ENCODE measurements at regions not wholly inside any gene's neighbourhood (a gene's known extent, or its start where the extent isn't known, plus 50 kb on each side); places are given as distances from the start of the nearest gene placed in this dataset.

GRCh38 chr10:117638200-117638599 lies 95.7 kb downstream of the EMX2 start:
- no peak for DNase-seq (ENCODE audit: low spot score)

- no peak for DNase-seq (ENCODE audit: low spot score)
Observed at GRCh38 chr10:117638664-117639200, 96.2 kb downstream of the EMX2 start.

GRCh38 chr10:117640406-117640805 lies 97.9 kb downstream of the EMX2 start:
- no peak for DNase-seq (ENCODE audit: low spot score)

GRCh38 chr10:117646718-117647117 lies 104.2 kb downstream of the EMX2 start:
- no peak for DNase-seq (ENCODE audit: low spot score)

- DNase-seq (ENCODE audit: low spot score): no peak
Observed at GRCh38 chr10:117647306-117647705, 104.8 kb downstream of the EMX2 start.

- no peak for DNase-seq (ENCODE audit: low spot score)
Observed at GRCh38 chr10:117651121-117651520, 108.6 kb downstream of the EMX2 start.

DNA sequence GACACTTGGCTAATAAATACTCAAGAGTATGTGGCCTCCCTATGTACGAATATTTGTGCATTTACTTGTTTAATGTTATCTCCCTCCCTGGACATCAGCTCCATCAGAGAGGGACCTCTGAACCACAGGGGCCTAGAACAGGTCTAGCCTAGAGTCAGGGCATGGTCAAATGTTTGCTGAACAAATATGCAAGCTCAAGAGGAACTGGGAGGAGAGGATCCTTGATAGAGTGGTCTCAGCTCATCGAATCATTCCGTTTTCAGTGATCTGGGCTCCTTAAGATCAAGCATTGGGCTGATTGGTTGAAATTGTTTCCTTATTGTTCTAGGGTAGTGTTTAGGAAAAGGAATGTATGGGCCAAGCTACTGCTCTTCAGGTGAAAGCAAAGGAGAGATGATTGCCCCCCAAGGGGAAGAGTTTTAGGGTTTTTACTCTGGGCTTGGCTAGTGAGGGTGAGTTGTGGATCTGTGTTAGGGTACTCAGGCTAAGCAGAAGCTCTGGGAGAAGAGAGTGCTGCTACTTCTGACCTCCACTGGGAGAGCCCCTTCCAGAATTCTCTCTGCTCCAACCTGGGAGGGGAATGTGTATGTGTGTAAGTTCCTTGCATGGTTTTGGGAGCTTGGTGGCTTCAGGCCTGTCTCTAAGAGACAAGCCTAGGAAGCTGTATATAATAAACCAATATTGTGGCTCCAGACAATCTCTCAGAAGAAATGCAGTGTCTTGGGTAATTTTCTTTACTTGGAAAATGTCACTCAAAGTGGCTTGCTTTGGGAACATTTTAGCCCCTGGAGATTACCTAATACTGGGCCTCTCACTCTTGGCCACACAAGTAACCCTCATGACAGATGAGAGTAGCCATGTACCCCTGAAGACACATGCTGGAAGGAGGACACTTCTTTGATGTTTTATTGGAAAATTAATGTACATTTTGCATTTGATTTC lies 110.0 kb downstream of the EMX2 start:
- no peak for DNase-seq (ENCODE audit: low spot score)

GRCh38 chr10:117653170-117653515 lies 110.6 kb downstream of the EMX2 start:
- no peak for DNase-seq (ENCODE audit: low spot score)

- no peak for DNase-seq (ENCODE audit: low spot score)
Observed at GRCh38 chr10:117654105-117654504, 111.6 kb downstream of the EMX2 start.

DNA sequence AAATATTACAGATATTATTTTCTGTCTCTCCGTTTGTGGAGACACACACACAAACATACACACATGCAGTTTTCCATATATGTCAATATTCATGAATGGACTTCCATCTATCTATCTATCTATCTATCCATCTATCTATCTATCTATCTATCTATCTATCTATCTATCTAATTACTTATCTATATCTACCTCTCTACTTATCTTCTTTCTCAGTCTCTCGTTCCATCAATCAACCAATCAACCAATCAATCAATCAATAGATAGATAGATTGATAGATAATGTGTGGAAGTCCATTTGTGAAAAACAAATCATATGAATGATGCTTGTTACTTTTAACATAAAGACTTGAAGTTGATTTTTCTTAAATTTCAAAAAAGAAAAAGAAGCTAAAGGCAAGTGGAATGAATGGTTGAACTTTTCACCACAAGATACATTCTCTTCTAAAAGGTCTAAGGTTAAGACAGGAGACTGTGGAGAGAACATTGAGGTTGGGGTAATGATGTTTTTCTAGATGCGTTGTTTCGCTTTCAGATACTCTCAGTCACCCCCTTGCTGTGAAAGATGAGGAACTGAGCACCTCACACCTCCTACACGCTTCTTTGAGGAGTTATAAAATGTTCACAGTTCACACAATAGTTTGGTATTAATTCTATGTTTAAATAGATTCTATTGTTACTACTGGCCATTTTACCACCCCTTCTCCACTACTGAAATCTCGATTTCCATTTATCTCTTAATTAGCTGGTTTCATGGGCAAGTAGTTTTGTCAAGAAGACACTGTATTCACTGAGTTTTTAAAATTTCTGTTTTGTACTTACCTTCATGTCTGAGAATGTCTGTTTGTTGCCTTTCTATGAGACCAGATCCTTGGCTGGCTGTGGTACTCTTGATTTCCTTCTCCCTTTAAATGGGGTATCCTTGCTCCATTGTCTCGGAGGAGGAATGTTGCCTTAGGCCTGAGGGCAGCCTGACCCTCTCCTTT lies 114.1 kb downstream of the EMX2 start:
- DNase-seq (ENCODE audit: low spot score): no peak

GRCh38 chr10:117661316-117661715 lies 118.8 kb downstream of the EMX2 start:
- DNase-seq (ENCODE audit: low spot score): no peak

DNA sequence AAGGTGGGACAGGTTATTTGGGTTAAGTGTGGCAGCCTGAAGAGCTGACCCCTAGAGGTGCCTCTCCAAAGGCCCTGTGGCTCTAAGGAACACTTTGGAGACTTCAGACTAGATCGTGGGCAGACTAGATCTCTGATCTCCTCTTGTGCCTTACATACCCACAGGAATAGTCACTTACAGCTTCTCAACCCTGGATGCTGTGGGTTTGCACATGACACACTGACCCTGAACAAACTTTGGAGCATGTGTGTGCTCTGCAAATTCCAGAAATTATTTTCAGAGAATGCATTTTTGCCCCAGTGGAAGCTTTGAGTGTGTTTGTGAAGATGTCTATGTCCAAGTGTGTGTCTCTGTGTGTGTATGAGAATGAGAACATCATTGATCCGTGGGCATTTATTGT lies 119.6 kb downstream of the EMX2 start:
- no peak for DNase-seq (ENCODE audit: low spot score)

DNA sequence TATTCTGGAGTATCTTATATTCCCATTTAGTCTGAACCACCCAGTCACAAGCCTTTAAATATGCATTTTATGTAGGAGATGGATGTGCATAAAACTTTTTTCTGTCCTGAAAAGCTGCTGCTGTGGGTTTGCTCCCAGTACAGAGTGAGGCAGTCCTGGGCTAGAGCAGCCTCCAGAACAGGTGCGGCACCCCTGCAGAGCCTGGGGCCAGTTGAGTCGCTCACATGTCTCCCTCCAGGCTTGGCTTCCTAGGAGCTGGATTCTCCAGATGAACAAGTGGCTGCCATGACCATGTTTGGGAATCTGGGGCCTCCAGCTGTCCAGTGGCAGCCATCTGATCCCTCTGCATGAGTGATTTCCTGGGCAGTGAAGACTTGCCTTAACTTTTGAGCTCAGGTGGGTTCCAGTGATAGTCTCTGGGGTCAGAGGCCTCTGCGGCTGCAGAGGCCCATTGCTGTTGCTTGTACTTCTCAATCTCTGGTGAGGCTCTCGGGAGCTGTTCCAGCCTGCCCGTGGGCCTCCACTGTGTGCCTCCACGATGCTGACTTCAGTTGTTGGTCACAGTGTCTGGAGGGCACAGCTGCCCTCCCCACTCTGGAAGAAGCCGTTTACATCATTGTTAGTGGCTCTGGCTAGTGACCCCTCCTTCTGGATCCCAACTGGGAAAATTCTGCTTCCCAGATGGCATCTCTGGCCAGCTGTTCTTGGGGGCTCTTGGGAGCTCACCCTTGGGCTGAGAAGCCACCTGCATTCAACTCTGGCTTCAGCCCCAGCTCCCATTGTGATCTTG lies 120.4 kb downstream of the EMX2 start:
- DNase-seq (ENCODE audit: low spot score): no peak

DNA sequence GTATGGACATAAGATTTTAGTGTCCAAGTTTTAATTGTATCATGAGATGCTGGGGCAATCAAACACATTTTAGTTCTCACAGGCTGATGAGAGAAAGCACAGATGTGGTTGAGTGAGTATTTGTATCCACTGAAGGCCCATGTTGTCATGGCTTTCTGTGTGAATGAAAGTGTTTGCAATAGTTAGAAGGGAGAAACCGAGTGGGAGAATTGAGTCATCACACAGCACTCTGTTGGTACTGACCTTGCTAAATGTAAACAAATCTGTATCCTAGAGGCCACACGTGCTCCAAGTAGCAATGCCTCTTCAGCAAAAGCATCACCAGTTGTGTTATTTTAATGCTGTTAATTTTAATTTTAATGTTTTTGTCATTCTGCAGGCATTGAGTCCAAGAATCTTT lies 121.2 kb downstream of the EMX2 start:
- DNase-seq (ENCODE audit: low spot score): no peak

DNA sequence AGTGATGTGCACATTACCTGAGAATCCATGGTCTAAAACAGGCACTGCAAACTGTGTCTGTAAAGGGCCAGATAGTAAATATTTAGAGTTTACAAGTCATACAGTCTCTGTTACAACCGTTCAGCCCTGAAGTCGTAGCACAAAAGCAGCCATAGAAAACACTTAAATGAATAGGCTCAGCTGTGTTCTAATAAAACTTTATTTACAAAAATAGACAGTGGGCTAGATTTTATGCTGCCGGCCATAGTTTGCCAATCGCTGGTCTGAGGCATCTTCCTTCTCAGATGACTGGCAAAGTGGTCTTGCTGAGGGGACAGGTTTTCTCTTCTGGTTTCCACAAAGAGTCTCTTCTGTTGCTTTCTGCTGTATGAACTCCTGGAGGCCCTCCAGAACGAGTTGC lies 121.7 kb downstream of the EMX2 start:
- no peak for DNase-seq (ENCODE audit: low spot score)

DNA sequence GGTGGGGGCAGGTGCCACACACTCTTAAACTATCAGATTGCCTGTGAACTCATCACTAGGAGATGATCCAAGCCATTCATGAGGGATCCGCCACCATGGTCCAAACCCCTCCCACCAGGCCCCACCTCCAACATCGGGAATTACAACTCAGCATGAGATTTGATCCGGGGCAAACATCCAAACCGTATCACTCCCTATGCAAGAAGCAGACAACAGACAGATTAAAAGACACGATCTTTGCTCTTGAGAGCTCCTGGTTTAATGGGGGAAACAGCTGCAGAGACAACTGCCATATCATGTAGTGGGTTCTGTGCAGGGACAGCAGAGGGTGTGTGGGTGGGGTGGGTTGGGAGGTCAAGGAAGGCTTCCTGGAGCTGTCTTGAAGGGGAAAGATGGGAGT lies 123.6 kb downstream of the EMX2 start:
- no peak for DNase-seq (ENCODE audit: low spot score)

- no peak for DNase-seq (ENCODE audit: low spot score)
Observed at GRCh38 chr10:117666965-117667364, 124.4 kb downstream of the EMX2 start.

DNA sequence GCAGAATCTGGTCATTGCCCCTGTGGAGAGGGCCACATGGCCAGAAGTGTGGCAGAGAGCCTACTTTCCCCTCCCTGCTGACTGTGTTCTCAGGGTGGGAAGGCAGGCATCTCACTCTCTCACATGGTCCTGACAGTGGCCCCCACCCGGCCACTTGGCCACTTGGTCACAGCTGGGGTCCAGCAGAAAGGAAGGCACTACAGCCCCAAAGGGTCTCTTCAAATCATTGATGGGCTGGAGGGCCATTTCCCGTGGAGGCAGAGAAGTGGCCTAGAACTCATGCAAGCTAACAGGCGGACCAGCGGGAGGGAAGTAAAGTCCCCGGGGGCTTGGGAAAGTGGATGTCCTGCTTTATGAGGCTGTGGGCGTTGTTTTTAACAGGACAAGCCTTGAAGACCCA lies 125.3 kb downstream of the EMX2 start:
- no peak for DNase-seq (ENCODE audit: low spot score)

DNA sequence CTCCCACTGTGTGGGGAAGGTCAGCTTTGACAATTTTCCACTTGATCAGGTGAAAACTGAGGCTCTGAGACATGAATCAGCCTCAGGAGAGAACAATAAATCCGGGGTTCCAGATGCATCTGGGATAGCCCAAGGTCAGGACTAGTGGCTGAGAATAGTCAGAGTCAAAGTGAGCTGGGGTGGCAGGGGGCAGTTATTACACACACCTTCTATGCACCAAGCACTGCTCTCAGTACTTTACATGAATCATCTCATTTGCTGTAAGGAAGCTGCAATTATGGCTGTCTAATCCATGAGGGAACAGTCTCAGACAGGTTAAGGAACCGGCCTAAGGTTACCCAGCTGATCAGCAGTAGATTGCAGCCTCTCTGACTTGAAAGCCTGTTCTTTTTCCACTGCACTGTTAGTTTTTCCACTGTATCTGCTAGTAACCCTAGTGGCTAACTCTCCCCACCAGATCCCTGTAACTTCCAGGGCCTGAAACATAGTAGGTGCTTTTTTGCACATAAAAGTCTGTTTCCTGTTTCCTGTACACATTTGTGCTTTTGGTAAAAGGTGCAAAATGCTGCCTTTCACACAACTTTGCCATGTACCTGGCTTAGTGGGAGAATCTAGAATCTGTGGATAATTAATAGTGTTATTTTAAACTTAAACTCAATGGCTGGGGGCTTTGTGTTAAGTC lies 125.9 kb downstream of the EMX2 start:
- no peak for DNase-seq (ENCODE audit: low spot score)

DNA sequence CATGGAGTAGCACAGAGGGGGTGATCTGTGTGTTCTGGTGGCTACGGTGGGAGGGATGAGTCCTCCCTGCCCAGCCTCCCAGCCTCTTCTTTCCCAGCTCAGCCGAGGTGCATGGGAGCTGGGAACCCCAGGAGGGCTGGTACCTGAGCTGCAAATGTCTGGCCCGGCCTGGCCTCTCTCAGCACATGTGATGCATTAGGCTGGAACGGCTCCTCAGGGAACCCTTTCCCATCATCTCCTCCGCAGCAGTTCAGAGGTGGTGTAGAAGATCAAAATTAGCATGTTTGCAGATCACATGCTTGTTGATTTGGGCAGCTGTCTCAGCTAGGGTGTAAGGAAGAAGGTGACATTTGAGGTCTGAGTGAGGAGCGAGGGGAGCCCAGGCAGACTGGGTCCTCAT lies 126.6 kb downstream of the EMX2 start:
- no peak for DNase-seq (ENCODE audit: low spot score)
